Uterus (tissue), 3 donors: ENCODE measurements at regions not wholly inside any gene's neighbourhood (a gene's known extent, or its start where the extent isn't known, plus 50 kb on each side); places are given as distances from the start of the nearest gene placed in this dataset.

Source experiments
- DNase-seq, 2 donors: peaks; one replicate each; pipeline ENCODE4 v3.0.0-alpha.2; 2019 to 2020
- H3K27ac ChIP-seq, 2 donors: fragments of 200-600 bp; sonication (generic); 1 replicate in 1 of 2; 2 replicates in 1 of 2; pipeline ENCODE4 v1.5.1; 2016 to 2018
- H3K27me3 ChIP-seq, 2 donors: fragments of 200-600 bp; sonication (generic); one replicate each; pipeline ENCODE4 v1.5.1; 2018 to 2019; ENCODE audit warnings: control low read depth in 1 of 2
- H3K36me3 ChIP-seq, 2 donors: fragments of 200-600 bp; sonication (generic); one replicate each; pipeline ENCODE4 v1.5.1; 2019; ENCODE audit warnings: control low read depth in 1 of 2
- H3K4me1 ChIP-seq, 2 donors: fragments of 200-600 bp; sonication (generic); one replicate each; pipeline ENCODE4 v1.5.1; 2018 to 2019; ENCODE audit warnings: control low read depth in 1 of 2
- H3K4me3 ChIP-seq, 2 donors: fragments of 200-600 bp; sonication (generic); 1 replicate in 1 of 2; 2 replicates in 1 of 2; pipeline ENCODE4 v1.5.1; 2018 to 2019; ENCODE audit warnings: mild to moderate bottlenecking in 1 of 2
- H3K9me3 ChIP-seq, 2 donors: fragments of 200-600 bp; sonication (generic); one replicate each; pipeline ENCODE4 v1.5.1; 2019; ENCODE audit warnings: control low read depth in 1 of 2
- POLR2A ChIP-seq, 2 donors: fragments of 450-650 bp; IDR thresholded peaks; one replicate each; pipeline ENCODE4 v1.6.1; 2016; ENCODE audit warnings: antibody characterized with exemption in 2 of 2, mild to moderate bottlenecking in 1 of 2, moderate library complexity in 1 of 2
- intact Hi-C: fragments of 100-400 bp; cut with DNase I; formaldehyde crosslinking; loops from one replicate; pipeline ENCODE4 v1.15.1; 2023; ENCODE audit warnings: low total_unique reads
- TF ChIP-seq, protein P1 (sequence below), 4 experiments: fragments of 200-600 bp in 2 of 4; fragments of 450-650 bp in 2 of 4; sonication (generic) in 2 of 4; IDR thresholded peaks; one replicate each; pipeline ENCODE4 v1.5.1; 2016 to 2019; ENCODE audit warnings: antibody characterized with exemption in 4 of 4, mild to moderate bottlenecking in 2 of 4, moderate library complexity in 1 of 4
- donor health status: DM: yes; HTN: yes; CAD: no.

DNA sequence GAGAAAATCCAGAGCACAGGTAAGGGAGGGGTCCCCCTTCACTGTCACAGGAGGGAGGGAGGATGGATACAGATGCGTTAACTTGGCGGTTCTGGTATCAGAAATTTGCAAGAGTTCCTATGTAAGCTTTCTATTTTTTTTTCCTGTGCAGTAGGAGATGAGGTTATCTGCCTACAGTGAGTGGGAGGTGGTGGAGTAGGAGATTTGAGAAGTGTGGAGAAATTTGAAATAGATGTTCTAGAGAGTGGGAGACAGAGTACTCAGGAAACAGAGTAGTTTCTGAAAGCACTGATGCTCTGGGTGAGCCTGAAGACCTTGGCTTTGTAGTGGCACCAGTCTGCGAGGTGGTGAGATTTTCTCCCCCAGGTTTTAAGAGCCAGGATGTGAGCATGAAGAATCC lies 271.4 kb downstream of the MSX2 start:
- no peak for DNase-seq
- no peak for TF ChIP-seq POLR2A (IDR thresholded peaks at IDR 0.05)
- TF ChIP-seq, protein P1, sequence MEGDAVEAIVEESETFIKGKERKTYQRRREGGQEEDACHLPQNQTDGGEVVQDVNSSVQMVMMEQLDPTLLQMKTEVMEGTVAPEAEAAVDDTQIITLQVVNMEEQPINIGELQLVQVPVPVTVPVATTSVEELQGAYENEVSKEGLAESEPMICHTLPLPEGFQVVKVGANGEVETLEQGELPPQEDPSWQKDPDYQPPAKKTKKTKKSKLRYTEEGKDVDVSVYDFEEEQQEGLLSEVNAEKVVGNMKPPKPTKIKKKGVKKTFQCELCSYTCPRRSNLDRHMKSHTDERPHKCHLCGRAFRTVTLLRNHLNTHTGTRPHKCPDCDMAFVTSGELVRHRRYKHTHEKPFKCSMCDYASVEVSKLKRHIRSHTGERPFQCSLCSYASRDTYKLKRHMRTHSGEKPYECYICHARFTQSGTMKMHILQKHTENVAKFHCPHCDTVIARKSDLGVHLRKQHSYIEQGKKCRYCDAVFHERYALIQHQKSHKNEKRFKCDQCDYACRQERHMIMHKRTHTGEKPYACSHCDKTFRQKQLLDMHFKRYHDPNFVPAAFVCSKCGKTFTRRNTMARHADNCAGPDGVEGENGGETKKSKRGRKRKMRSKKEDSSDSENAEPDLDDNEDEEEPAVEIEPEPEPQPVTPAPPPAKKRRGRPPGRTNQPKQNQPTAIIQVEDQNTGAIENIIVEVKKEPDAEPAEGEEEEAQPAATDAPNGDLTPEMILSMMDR (IDR thresholded peaks at IDR 0.05): no peak

GRCh38 chr5:174991847-174992246 lies 267.5 kb downstream of the MSX2 start:
- Histone ChIP-seq H3K4me1 (no peaks in the 10 kb centered on the region), H3K36me3 (no peaks in the 10 kb centered on the region), H3K27me3 (no peaks in the 10 kb centered on the region), H3K27ac (no peak overlapping the region), H3K4me3 (no peak overlapping the region), H3K9me3 (no peaks in the 10 kb centered on the region)
- no peak for TF ChIP-seq POLR2A (IDR thresholded peaks at IDR 0.05)
- TF ChIP-seq, protein P1 (IDR thresholded peaks at IDR 0.05): no peak
- intact Hi-C loops: no loop called here
- no peak for DNase-seq

More for the DNA sequence above, 271.4 kb downstream of the MSX2 start:
- Histone ChIP-seq H3K27ac (no peak overlapping the region), H3K4me3 (no peak overlapping the region), H3K36me3 (no peaks in the 10 kb centered on the region), H3K4me1 (no peaks in the 10 kb centered on the region), H3K9me3 (no peaks in the 10 kb centered on the region), H3K27me3 (no peaks in the 10 kb centered on the region)
- intact Hi-C loops: no loop called here

- no peaks in the 10 kb centered on the region for H3K27me3 ChIP-seq
- intact Hi-C loops: no loop called here
- H3K36me3 ChIP-seq: no peaks in the 10 kb centered on the region
- no peak for TF ChIP-seq POLR2A (IDR thresholded peaks at IDR 0.05)
- TF ChIP-seq, protein P1 (IDR thresholded peaks at IDR 0.05): no peak
- no peaks in the 10 kb centered on the region for H3K9me3 ChIP-seq
- no peak overlapping the region for H3K27ac ChIP-seq
- DNase-seq: no peak
- H3K4me1 ChIP-seq: no peaks in the 10 kb centered on the region
- no peak overlapping the region for H3K4me3 ChIP-seq
Measured at GRCh38 chr5:174990909-174991308, 266.5 kb downstream of the MSX2 start.

DNA sequence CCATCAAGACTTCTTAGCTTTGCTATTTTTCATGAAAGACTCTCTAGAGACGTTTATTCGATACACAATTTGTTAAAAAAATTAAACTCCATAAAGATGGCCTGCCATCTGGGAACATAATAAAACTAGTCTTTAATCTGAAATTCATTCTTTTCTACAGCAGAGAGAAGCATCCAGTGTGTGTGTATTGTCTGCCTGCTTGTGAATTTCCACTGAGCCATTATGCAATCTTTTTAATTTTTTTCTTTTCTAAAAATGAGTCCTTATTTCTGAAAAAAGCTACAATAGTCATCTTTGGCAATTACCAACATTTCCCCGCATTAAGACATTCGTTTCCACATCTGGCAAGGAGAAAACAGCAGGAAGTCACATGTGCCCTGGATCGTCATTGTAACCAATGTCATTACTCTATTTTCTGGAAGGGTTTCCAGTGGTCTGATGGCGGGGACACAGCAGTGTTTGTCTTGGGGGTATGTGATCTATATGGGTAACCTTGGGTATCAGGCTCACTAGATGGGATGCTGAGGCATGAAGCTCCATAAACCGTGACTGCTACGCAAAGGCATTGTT lies 263.1 kb downstream of the MSX2 start:
- no peaks in the 10 kb centered on the region for H3K9me3 ChIP-seq
- intact Hi-C loops: no loop called here
- no peak overlapping the region for H3K4me3 ChIP-seq
- TF ChIP-seq POLR2A (IDR thresholded peaks at IDR 0.05): no peak
- TF ChIP-seq, protein P1 (IDR thresholded peaks at IDR 0.05): no peak
- DNase-seq: no peak
- H3K27ac ChIP-seq: no peak overlapping the region
- H3K4me1 ChIP-seq: no peaks in the 10 kb centered on the region
- H3K36me3 ChIP-seq: no peaks in the 10 kb centered on the region
- no peaks in the 10 kb centered on the region for H3K27me3 ChIP-seq

GRCh38 chr5:174984863-174985262 lies 260.5 kb downstream of the MSX2 start:
- TF ChIP-seq POLR2A (IDR thresholded peaks at IDR 0.05): no peak
- TF ChIP-seq, protein P1 (IDR thresholded peaks at IDR 0.05): no peak
- no peak for DNase-seq
- Histone ChIP-seq H3K4me1 (no peaks in the 10 kb centered on the region), H3K9me3 (no peaks in the 10 kb centered on the region), H3K27ac (no peak overlapping the region), H3K4me3 (no peak overlapping the region), H3K36me3 (no peaks in the 10 kb centered on the region), H3K27me3 (no peaks in the 10 kb centered on the region)
- intact Hi-C loops: no loop called here
